AG04450 (cell line): ENCODE measurements at regions not wholly inside any gene's neighbourhood (a gene's known extent, or its start where the extent isn't known, plus 50 kb on each side); places are given as distances from the start of the nearest gene placed in this dataset.

Experiments used
- CTCF ChIA-PET: fragments of 300-600, 350-600 bp; formaldehyde crosslinking; extraction: SDS; loops from one replicate; lab custom pipeline; 2022; ENCODE audit warnings: antibody characterized with exemption, inconsistent platforms; lab: Charles Lee
- POLR2A ChIA-PET: fragments of 350-600 bp; formaldehyde crosslinking; extraction: SDS; loops from one replicate; lab custom pipeline; 2021; ENCODE audit warnings: antibody characterized with exemption, inconsistent platforms; lab: Yijun Ruan, JAX
- DNase-seq: peaks from one replicate; pipeline ENCODE4 v3.0.0-alpha.2; 2011; ENCODE audit warnings: low read depth, low spot score
- H3K27ac ChIP-seq: one replicate; pipeline ENCODE4 v1.5.1; 2012; ENCODE audit warnings: low read depth, low read length, control low read depth
- H3K27me3 ChIP-seq: one replicate; pipeline ENCODE4 v1.6.0; 2012; ENCODE audit warnings: low read length; ENCODE audit not compliant: control insufficient read depth, insufficient read depth
- H3K4me3 ChIP-seq: 2 replicates; pipeline ENCODE4 v1.5.1; 2011; ENCODE audit warnings: mild to moderate bottlenecking, low read depth, low read length, control low read depth
- H3K9me3 ChIP-seq: 2 replicates; pipeline ENCODE4 v1.5.1; 2012; ENCODE audit warnings: low read length; ENCODE audit not compliant: control insufficient read depth, insufficient read depth
- TF ChIP-seq, protein P1 (sequence below): IDR thresholded peaks from 2 replicates; pipeline ENCODE4 v1.5.1; 2011; ENCODE audit warnings: low read depth, low read length, control low read depth, inconsistent platforms

DNA sequence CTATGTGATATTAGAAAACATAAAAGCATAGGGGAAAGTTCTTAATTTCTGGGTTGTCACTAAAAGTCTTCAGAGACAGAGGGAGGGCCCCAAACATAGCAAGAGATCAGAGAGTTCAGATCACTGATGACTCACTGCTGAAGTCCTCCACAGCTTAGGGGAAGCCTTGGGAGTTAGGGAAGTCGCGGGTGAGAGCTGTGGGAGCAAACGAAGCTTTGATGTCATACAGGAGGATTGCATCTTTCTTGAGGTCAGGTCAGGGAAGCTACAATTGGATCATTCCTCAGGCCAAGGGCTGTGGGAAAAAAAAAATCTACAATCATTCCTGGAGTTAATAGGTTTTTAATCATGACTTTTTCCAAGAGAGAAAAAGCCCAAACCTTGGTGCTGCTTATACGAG is 96.2 kb downstream of the COPS8 start:
- Histone ChIP-seq H3K27ac (peak overlapping the region; percentile 99), H3K9me3 (no peaks in the 10 kb centered on the region; the same call in 1 of the 2 replicates), H3K4me3 (no peak overlapping the region), H3K27me3 (no peaks in the 10 kb centered on the region)
- CTCF ChIA-PET = interaction anchor here (1.1 to 1.9 kb wide), 4 partner anchors 17 to 228 kb away, joined by 4 to 5 read pairs (median 4); no protein-coding TSS in a partner anchor
- POLR2A ChIA-PET = interaction anchor here (1.0 to 2.1 kb wide), 6 partner anchors 10 to 232 kb away, joined by 3 to 15 read pairs (median 4); partner anchors contain the start of gene COL6A3
- TF ChIP-seq, protein P1, sequence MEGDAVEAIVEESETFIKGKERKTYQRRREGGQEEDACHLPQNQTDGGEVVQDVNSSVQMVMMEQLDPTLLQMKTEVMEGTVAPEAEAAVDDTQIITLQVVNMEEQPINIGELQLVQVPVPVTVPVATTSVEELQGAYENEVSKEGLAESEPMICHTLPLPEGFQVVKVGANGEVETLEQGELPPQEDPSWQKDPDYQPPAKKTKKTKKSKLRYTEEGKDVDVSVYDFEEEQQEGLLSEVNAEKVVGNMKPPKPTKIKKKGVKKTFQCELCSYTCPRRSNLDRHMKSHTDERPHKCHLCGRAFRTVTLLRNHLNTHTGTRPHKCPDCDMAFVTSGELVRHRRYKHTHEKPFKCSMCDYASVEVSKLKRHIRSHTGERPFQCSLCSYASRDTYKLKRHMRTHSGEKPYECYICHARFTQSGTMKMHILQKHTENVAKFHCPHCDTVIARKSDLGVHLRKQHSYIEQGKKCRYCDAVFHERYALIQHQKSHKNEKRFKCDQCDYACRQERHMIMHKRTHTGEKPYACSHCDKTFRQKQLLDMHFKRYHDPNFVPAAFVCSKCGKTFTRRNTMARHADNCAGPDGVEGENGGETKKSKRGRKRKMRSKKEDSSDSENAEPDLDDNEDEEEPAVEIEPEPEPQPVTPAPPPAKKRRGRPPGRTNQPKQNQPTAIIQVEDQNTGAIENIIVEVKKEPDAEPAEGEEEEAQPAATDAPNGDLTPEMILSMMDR = no peak
- DNase-seq = peak; percentile 94

DNA sequence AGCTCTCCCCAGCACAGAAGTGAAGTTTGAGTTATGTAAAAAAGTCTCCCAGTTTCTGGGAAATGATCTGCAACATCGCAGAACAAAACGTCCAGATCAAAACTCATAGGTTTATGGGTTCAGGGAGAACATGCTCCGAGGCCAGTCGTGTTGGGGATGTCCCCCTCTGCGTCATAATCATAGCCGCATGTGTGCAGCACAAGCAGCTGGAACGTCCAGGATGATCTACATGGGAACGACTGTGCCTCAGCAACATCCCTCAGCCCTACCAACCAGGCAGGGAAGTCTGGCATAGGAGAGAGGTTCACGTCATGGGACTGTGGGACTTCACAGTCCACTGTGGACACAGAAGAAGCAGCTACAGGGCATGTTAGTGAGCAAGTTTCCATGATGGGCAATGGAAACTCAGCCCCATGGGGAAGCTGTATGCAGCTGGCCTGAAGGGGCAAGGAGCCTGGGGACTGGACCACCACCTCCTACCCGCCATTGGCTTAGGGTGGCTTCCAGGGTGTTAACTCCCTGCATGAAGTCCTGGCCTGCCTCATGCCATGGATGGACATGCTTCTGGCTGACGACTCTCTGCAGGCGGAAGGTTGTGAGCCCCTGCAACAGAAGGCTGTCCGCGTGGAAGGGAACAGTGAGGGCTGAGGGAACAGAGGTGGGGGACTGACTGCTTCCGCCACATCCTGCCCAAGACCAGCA is 96.9 kb downstream of the COPS8 start:
- ChIA-PET POLR2A (interaction anchor here (1.0 to 2.1 kb wide), 4 partner anchors 9 to 232 kb away, joined by 3 to 15 read pairs (median 4); partner anchors contain the start of gene COL6A3), CTCF (interaction anchor here (1.1 to 1.9 kb wide), 3 partner anchors 18 to 227 kb away, joined by 4 to 5 read pairs (median 4); no protein-coding TSS in a partner anchor)
- no peak for DNase-seq
- TF ChIP-seq, protein P1 = no peak
- Histone ChIP-seq H3K4me3 (no peak overlapping the region), H3K27ac (peak overlapping the region; percentile 99), H3K9me3 (no peaks in the 10 kb centered on the region; the same call in 1 of the 2 replicates), H3K27me3 (no peaks in the 10 kb centered on the region)

DNA sequence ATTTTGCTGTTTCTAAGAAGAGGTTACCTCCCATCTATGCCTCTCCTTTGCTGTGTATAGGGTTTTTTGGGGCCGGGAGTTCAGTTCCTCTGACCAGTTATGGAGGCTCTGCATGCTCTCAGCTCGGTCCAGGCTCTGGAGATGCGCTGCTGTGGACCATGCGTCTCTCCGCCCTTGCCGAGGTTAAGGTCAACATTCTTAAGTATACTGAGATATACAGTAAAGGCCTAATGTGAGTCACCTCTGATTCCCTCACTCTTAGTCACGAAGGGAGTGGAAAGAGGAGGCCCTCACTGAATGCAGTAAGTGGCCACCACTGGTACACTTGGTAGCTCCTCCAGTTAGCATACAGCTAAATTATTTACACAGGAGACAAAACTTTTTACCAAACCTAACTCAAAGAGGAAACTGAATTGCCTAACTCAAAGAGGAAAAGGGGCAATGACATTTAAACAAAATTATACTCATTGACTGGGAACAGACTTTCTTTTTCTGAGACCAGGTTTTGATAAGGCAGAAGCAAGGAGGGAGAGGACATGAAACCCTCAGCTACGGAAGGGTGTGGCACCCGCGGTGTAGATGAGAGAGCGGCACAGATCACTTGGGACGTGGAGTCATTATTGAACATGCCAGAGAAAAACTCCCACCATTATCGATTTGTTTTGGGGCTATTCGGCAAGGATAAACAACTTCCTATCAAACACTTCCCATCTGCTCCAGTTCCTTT is 98.7 kb downstream of the COPS8 start:
- Histone ChIP-seq H3K27ac (peak overlapping the region; percentile 99), H3K27me3 (no peaks in the 10 kb centered on the region), H3K9me3 (no peaks in the 10 kb centered on the region; the same call in 1 of the 2 replicates), H3K4me3 (no peak overlapping the region; the same call in 1 of the 2 replicates)
- CTCF ChIA-PET = interaction anchor here (1.2 to 1.8 kb wide), 3 partner anchors 12 to 72 kb away, joined by 3 to 4 read pairs (median 3); no protein-coding TSS in a partner anchor
- TF ChIP-seq, protein P1 = no peak
- POLR2A ChIA-PET = interaction anchor here (0.6 to 1.8 kb wide), 7 partner anchors 12 to 131 kb away, joined by 3 to 13 read pairs (median 4); no protein-coding TSS in a partner anchor
- peak; percentile 86 for DNase-seq

DNA sequence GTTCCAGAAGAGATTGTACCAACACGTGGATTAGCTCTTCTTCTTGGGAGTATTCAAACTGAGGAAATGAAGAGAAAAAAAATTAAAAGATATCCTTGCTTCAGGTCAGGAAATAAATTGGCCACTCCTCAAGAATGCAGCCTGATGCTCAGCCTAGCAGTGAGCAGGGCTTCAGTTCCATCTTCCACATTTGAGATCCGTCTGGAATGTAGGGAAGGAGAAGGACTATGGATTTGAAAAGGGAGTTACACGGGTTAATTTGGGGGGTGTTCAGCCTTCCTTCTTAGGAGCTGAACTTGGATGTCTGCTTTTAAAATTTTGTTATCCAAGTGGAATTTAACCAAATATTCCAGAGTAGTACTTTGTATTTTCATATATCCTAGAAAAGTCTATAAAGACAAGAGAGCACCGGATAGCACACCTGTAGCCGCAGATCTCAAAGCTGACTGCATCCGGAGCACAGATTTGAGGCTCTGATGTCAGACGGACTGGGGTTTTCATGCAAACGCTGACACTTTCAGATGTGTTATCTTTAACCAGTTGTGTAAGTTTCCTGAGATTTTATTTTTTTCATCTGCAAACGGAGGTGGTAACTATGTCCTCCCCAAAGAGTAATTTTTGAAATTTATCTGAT is 99.3 kb downstream of the COPS8 start:
- DNase-seq = no peak
- TF ChIP-seq, protein P1 = no peak
- H3K27me3 ChIP-seq = no peaks in the 10 kb centered on the region
- H3K4me3 ChIP-seq = no peak overlapping the region
- peak overlapping the region; percentile 99 for H3K27ac ChIP-seq
- H3K9me3 ChIP-seq = no peaks in the 10 kb centered on the region; the same call in 1 of the 2 replicates
- POLR2A ChIA-PET = interaction anchor here (0.6 to 1.8 kb wide), 6 partner anchors 11 to 130 kb away, joined by 3 to 13 read pairs (median 4); no protein-coding TSS in a partner anchor
- CTCF ChIA-PET = interaction anchor here (0.7 to 1.8 kb wide), 4 partner anchors 12 to 237 kb away, joined by 3 to 4 read pairs (median 3); no protein-coding TSS in a partner anchor
